ENCODE measurements at regions not wholly inside any gene's neighbourhood (a gene's known extent, or its start where the extent isn't known, plus 50 kb on each side); places are given as distances from the start of the nearest gene placed in this dataset.

DNA sequence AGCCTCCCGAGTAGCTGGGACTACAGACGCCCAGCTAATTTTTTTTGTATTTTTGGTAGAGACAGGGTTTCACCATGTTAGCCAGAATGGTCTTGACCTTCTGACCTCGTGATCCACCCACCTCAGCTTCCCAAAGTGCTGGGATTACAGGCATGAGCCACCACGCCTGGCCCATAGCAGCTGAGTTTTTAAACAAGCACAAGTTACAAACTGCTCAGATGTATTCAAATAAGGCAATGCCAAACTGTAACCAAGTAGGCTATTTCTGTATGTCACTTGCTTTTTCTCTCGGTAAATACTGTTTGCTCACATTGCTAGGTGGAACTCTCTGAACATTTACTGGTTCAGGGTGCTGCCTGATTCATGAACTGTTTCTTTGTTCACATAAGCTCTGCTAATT, 799.3 kb upstream of the NUDT12 start:
- Histone ChIP-seq H3K9me3 (no peaks in the 10 kb centered on the region), H3K36me3 (no peaks in the 10 kb centered on the region), H3K27ac (no peak overlapping the region), H3K27me3 (no peaks in the 10 kb centered on the region), H3K4me3 (no peak overlapping the region), H3K4me1 (no peaks in the 10 kb centered on the region)
- no peak for TF ChIP-seq POLR2A (IDR thresholded peaks at IDR 0.05)
- TF ChIP-seq, protein P1, sequence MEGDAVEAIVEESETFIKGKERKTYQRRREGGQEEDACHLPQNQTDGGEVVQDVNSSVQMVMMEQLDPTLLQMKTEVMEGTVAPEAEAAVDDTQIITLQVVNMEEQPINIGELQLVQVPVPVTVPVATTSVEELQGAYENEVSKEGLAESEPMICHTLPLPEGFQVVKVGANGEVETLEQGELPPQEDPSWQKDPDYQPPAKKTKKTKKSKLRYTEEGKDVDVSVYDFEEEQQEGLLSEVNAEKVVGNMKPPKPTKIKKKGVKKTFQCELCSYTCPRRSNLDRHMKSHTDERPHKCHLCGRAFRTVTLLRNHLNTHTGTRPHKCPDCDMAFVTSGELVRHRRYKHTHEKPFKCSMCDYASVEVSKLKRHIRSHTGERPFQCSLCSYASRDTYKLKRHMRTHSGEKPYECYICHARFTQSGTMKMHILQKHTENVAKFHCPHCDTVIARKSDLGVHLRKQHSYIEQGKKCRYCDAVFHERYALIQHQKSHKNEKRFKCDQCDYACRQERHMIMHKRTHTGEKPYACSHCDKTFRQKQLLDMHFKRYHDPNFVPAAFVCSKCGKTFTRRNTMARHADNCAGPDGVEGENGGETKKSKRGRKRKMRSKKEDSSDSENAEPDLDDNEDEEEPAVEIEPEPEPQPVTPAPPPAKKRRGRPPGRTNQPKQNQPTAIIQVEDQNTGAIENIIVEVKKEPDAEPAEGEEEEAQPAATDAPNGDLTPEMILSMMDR (IDR thresholded peaks at IDR 0.05 in 4 of 5, conservative IDR thresholded peaks at IDR 0.05 in 1 of 5): no peak
- in situ Hi-C loops (cut with MboI; ENCODE audit: low sequenced_read_pairs in 4 of 4) (no loop called here), intact Hi-C loops (cut with DNase I; ENCODE audit: low total_unique reads) (no loop called here)
- DNase-seq (no peak), ATAC-seq (no peak)

DNA sequence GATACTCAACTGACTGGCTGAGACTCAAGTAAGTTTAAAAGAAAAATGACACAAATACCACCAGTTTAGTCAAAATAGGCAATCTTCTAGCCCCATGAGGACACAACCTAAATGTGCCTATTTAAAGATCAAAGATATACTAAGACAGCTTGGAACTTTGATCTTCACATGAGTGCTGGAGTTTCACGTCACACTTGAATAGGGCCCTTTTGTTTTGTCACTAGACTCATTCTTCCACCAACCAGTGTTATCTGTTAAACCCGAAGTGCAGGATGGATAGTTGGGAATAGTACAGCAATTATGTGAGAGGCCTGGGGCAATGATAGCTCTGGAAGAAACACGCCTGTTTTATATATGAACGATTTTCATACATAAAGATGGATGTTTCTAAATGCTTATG, 792.8 kb upstream of the NUDT12 start:
- no peak for DNase-seq
- intact Hi-C loops (cut with DNase I; ENCODE audit: low total_unique reads): no loop called here
- H3K4me1 ChIP-seq: no peaks in the 10 kb centered on the region
- TF ChIP-seq, protein P1 (IDR thresholded peaks at IDR 0.05 in 4 of 5, conservative IDR thresholded peaks at IDR 0.05 in 1 of 5): no peak
- TF ChIP-seq POLR2A (IDR thresholded peaks at IDR 0.05): no peak
- no peak for ATAC-seq
- no peaks in the 10 kb centered on the region for H3K9me3 ChIP-seq
- no peaks in the 10 kb centered on the region for H3K27me3 ChIP-seq
- H3K36me3 ChIP-seq: no peaks in the 10 kb centered on the region
- in situ Hi-C loops (cut with MboI; ENCODE audit: low sequenced_read_pairs in 4 of 4): no loop called here
- no peak overlapping the region for H3K27ac ChIP-seq
- H3K4me3 ChIP-seq: no peak overlapping the region

DNA sequence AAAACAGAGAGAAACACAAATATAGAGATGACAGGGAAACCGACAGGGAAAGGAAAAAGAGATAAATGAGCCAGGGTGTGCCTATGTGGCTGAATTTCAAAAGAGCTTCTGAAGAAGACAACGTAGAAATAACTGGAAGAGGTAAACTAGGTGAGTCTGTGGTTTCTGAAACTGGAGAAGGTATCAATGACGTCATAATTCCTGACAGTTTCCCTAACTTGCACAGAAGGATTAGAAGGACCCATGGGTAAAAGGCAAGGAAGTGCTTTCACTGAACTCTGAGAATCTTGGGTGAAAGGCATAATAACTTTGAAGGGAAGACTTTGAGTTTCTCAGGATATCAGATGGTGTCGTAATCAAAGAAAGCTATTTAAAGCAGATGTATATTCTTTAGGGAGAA, 790.8 kb upstream of the NUDT12 start:
- in situ Hi-C loops (cut with MboI; ENCODE audit: low sequenced_read_pairs in 4 of 4): no loop called here

DNA sequence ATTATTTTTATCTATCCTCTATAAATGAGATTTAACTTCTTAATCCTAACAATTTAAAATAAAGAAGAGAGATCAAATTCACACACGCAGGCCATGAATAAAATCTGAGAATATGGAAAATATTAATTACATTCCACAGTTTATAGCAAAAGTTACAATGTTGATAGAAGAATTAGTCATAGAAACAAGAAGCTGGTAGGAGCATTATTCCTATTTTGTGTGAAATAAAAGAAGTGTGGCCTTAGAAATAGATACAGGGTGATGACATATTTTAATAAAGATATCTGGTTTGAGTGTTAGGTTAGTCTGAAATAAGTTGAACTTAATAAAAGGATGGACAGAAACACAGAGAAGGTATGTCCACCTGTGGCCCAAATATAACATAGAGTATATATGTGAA, 790.4 kb upstream of the NUDT12 start:
- no peaks in the 10 kb centered on the region for H3K27me3 ChIP-seq
- DNase-seq (no peak), ATAC-seq (no peak)
- H3K36me3 ChIP-seq: no peaks in the 10 kb centered on the region
- H3K27ac ChIP-seq: no peak overlapping the region
- intact Hi-C loops (cut with DNase I; ENCODE audit: low total_unique reads) (no loop called here), in situ Hi-C loops (cut with MboI; ENCODE audit: low sequenced_read_pairs in 4 of 4) (no loop called here)
- no peaks in the 10 kb centered on the region for H3K4me1 ChIP-seq
- H3K9me3 ChIP-seq: no peaks in the 10 kb centered on the region
- TF ChIP-seq, protein P1 (IDR thresholded peaks at IDR 0.05 in 4 of 5, conservative IDR thresholded peaks at IDR 0.05 in 1 of 5): no peak
- TF ChIP-seq POLR2A (IDR thresholded peaks at IDR 0.05): no peak
- H3K4me3 ChIP-seq: no peak overlapping the region

More for the DNA sequence above, 790.8 kb upstream of the NUDT12 start:
- Histone ChIP-seq H3K36me3 (no peaks in the 10 kb centered on the region), H3K27ac (no peak overlapping the region), H3K27me3 (no peaks in the 10 kb centered on the region), H3K9me3 (no peaks in the 10 kb centered on the region), H3K4me1 (no peaks in the 10 kb centered on the region), H3K4me3 (no peak overlapping the region)
- no peak for DNase-seq
- ATAC-seq: no peak
- intact Hi-C loops (cut with DNase I; ENCODE audit: low total_unique reads): no loop called here
- TF ChIP-seq POLR2A (IDR thresholded peaks at IDR 0.05): no peak
- TF ChIP-seq, protein P1 (IDR thresholded peaks at IDR 0.05 in 4 of 5, conservative IDR thresholded peaks at IDR 0.05 in 1 of 5): no peak

DNA sequence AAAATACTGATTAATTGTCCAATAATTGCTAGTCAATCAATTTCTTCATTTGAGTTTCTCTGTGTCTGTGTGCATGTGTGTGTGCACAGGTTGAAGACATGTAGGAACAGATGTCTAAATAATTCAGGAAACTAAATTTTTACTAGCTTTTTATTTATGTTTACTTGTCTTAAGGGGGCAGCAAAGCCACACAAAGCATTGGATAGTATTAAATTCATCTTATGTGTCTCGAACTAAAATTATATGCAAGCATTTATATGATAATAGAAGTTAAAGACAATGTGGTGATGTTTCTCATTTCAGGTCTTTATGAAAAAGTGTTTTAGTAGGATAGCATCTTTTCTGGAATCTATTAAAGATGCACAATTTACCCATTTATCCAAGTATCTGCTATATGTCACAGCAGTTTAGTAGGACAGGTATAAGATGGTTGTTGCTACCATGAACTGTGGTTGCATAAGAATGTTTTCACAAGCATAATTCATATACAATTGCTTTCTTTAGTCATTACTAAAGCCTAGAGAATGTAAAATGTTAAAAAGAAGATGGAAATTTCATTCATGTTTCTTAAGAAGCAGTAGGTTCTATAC, 784.6 kb upstream of the NUDT12 start:
- Histone ChIP-seq H3K4me3 (no peak overlapping the region), H3K9me3 (no peaks in the 10 kb centered on the region), H3K36me3 (no peaks in the 10 kb centered on the region), H3K27me3 (no peaks in the 10 kb centered on the region), H3K27ac (no peak overlapping the region), H3K4me1 (no peaks in the 10 kb centered on the region)
- ATAC-seq: no peak
- in situ Hi-C loops (cut with MboI; ENCODE audit: low sequenced_read_pairs in 4 of 4) (no loop called here), intact Hi-C loops (cut with DNase I; ENCODE audit: low total_unique reads) (no loop called here)
- no peak for DNase-seq
- TF ChIP-seq, protein P1 (IDR thresholded peaks at IDR 0.05 in 4 of 5, conservative IDR thresholded peaks at IDR 0.05 in 1 of 5): no peak
- TF ChIP-seq POLR2A (IDR thresholded peaks at IDR 0.05): no peak
